GM19023 (cell line): ENCODE measurements at regions not wholly inside any gene's neighbourhood (a gene's known extent, or its start where the extent isn't known, plus 50 kb on each side); places are given as distances from the start of the nearest gene placed in this dataset.
"Not testable (repeated sequence)": the region's sequence is repeated elsewhere in the genome, so short reads cannot be mapped to it uniquely, and the experiment has no call there.

Experiments used
- ATAC-seq: cut with Tn5 transposase; IDR thresholded peaks from one replicate; pipeline ENCODE4 v1.9.1; 2021; ENCODE audit warnings: mild to moderate bottlenecking, moderate library complexity; ENCODE audit not compliant: unreplicated experiment

GRCh38 chr1:65581119-65581518 lies 160.7 kb downstream of the LEPR start:
- no peak for ATAC-seq

- ATAC-seq, result no peak
These were observed 163.9 kb downstream of the LEPR start for GRCh38 chr1:65584399-65584798.

- ATAC-seq, result no peak
These were observed 169.8 kb downstream of the LEPR start for GRCh38 chr1:65590279-65590678.

DNA sequence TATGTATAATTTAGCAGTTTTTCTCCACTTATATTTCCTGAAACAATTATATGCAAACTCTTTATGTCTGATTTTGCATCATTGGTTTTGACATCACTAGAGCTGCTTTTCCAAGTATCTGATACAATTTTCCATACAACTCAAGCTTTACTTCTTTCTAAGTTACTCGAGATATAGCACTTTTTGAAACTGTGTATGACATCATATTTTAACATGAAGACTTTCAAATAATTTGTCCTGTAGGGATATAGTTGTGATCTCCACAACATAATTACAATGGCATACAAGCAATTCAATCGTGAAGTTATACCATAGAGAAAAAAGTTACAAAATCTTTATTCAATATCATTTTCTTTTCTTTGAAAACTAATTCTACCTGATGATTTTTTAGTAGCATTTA lies 173.0 kb downstream of the LEPR start:
- ATAC-seq, result no peak

DNA sequence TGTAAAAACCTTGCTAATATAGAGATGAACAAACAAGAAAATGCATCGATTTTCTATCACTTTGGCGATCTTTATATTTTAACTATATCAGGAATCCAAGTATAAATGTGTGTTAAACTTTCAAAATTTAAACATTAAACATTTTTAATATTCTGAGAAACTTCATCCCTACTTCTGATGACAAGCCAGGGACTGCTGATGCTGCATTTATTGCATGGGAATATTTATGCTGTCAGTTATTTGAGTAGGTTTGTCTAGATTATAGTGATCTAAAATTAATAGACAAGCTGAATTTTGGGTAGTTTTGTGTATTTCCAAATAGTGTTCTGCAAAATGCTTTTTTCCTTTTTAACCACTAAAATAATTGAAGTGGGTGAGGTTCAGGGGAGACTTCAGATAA lies 175.3 kb downstream of the LEPR start:
- ATAC-seq, result no peak

- no peak for ATAC-seq
These were observed 176.3 kb downstream of the LEPR start for GRCh38 chr1:65596768-65597167.

- ATAC-seq, result no peak
These were observed 185.2 kb downstream of the LEPR start for GRCh38 chr1:65605621-65606020.

GRCh38 chr1:65606426-65606825 lies 186.0 kb downstream of the LEPR start:
- no peak for ATAC-seq

GRCh38 chr1:65613884-65614283 lies 178.8 kb upstream of the PDE4B start:
- no peak for ATAC-seq

- no peak for ATAC-seq
These were observed 176.8 kb upstream of the PDE4B start for GRCh38 chr1:65615859-65616258.

GRCh38 chr1:65621721-65622120 lies 171.0 kb upstream of the PDE4B start:
- not testable (repeated sequence) for ATAC-seq

GRCh38 chr1:65623895-65624294 lies 168.8 kb upstream of the PDE4B start:
- ATAC-seq, result no peak

- no peak for ATAC-seq
These were observed 167.2 kb upstream of the PDE4B start for GRCh38 chr1:65625528-65625927.

GRCh38 chr1:65626003-65626402 lies 166.7 kb upstream of the PDE4B start:
- ATAC-seq, result no peak

GRCh38 chr1:65629788-65630187 lies 162.9 kb upstream of the PDE4B start:
- ATAC-seq, result no peak

GRCh38 chr1:65630855-65631254 lies 161.8 kb upstream of the PDE4B start:
- no peak for ATAC-seq

GRCh38 chr1:65632235-65632634 lies 160.5 kb upstream of the PDE4B start:
- no peak for ATAC-seq

DNA sequence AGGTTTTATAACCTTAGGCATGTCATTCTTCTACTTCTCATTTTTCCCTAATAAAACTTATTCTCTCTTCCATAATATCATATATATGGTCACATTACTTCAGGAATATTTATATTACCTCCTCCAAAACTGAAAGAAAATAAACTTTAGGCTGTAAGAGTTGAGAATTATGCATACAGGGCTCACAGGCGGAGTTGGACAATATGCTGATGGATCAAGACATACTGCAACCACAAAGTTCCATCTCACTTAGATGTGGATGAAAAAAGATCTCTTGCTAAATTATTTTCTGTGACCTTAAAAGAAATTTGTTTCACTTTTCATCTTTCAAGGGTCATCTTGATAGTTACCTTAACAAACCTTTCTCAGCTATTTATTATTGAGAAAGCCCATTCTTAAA lies 152.6 kb upstream of the PDE4B start:
- no peak for ATAC-seq

GRCh38 chr1:65649185-65649584 lies 143.5 kb upstream of the PDE4B start:
- ATAC-seq, result not testable (repeated sequence)

DNA sequence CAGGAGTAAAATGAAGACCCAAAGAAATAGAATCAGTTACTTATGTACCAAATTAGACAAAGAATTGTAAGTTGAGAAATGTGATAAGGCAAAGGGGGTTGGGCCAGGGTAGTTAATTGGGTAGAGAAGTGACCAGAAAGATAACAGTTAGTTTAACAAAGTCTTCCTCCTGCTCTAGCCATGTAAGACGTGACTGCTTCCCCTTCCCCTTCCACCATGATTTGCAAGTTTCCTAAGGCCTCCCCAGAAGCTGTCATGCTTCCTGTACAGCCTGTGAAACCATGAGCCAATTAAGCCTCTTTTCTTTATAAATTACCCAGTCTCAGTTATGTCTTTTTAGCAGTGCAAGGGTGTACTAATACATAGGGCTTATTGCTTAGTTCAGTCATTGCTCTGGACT lies 142.0 kb upstream of the PDE4B start:
- no peak for ATAC-seq

DNA sequence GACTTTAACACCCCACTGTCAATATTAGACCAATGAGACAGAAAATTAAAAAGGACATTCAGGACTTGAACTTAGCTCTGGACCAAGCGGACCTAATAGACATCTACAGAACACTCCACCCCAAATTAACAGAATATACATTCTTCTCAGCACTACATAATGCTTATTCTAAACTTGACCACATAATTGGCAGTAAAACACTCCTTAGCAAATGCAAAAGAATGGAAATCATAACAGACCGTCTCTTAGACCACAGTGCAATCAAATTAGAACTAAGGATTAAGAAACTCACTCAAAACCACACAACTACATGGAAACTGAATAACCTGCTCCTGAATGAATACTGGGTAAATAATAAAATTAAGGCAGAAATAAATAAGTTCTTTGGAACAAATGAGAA lies 138.2 kb upstream of the PDE4B start:
- not testable (repeated sequence) for ATAC-seq

DNA sequence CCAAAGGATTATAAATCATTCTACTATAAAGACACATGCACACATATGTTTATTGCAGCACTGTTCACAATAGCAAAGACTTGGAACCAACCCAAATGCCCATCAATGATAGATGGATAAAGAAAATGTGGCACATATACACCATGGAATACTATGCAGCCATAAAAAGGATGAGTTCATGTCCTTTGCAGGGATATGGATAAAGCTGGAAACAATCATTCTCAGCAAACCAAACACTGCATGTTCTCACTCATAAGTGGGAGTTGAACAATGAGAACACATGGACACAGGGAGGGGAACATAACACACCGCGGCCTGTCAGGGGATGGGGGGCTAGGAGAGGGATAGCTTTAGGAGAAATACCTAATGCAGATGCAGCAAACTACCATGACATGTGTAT lies 135.1 kb upstream of the PDE4B start:
- not testable (repeated sequence) for ATAC-seq

DNA sequence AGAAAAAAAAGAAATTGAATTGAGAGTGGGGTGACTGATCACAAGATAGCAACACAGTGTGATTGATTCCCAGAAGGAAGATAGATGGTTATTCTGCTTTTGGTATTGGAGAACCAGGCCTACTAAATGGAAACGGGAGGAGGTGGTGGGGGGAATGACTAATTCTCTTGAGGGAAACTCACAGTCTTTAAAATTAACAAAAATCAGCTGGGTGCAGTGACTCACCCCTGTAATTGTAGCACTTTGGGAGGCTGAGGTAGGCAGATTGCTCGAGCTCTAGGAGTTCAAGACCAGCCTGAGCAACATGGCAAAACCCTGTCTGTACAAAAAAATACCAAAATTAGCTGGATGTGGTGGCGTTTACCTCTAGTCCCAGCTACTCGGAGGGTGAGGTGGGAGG lies 134.6 kb upstream of the PDE4B start:
- no peak for ATAC-seq

DNA sequence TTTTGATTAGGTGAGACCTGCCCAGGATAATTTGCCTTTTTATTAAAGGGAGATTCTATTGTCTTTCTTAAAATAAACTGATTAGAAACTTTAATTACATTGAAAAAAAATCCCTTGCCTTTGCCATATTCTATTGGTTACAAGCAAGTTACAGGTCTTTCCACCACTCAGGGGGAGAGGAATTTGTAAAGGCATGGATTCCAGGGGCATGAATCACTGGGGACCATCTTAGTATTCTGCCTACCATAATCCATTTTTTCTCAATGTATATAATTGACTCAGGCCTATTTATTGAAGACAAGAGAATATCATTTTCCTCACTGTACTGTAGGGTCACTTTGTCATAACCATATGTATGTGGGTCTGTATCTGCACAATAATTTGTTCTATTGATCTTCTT lies 124.3 kb upstream of the PDE4B start:
- no peak for ATAC-seq
